GM12873 (cell line): ENCODE measurements at regions not wholly inside any gene's neighbourhood (a gene's known extent, or its start where the extent isn't known, plus 50 kb on each side); places are given as distances from the start of the nearest gene placed in this dataset.

Experiments
- CTCF ChIP-seq: IDR thresholded peaks from 2 replicates; pipeline ENCODE4 v1.5.1; 2012; ENCODE audit warnings: low read depth, mild to moderate bottlenecking, moderate library complexity, low read length, control low read depth; ENCODE audit not compliant: insufficient read depth; ENCODE audit errors: missing control alignments

- no peak for TF ChIP-seq CTCF
These were observed 390.9 kb upstream of the CELF2 start for GRCh38 chr10:10626734-10627133.

GRCh38 chr10:10627414-10627813 is 390.3 kb upstream of the CELF2 start:
- TF ChIP-seq CTCF = no peak

GRCh38 chr10:10629512-10629911 is 388.2 kb upstream of the CELF2 start:
- TF ChIP-seq CTCF = no peak

- no peak for TF ChIP-seq CTCF
These were observed 387.4 kb upstream of the CELF2 start for GRCh38 chr10:10630281-10630680.

GRCh38 chr10:10630782-10631181 is 386.9 kb upstream of the CELF2 start:
- no peak for TF ChIP-seq CTCF

- no peak for TF ChIP-seq CTCF
These were observed 375.5 kb upstream of the CELF2 start for GRCh38 chr10:10642189-10642588.

- no peak for TF ChIP-seq CTCF
These were observed 374.9 kb upstream of the CELF2 start for GRCh38 chr10:10642751-10643150.
